Liver (tissue), 8 donors: ENCODE measurements at regions not wholly inside any gene's neighbourhood (a gene's known extent, or its start where the extent isn't known, plus 50 kb on each side); places are given as distances from the start of the nearest gene placed in this dataset.

Experiments
- DNase-seq: peaks from one replicate; pipeline ENCODE4 v3.0.0-alpha.2; 2017; ENCODE audit warnings: low spot score
- H3K27ac ChIP-seq, 2 donors: one replicate each; pipeline ENCODE4 v1.7.0; 2013; ENCODE audit warnings: inconsistent platforms in 2 of 2, low read length in 2 of 2, control low read depth in 1 of 2, low read depth in 1 of 2, mild to moderate bottlenecking in 1 of 2
- H3K27me3 ChIP-seq, 4 donors: one replicate each; pipeline versions ENCODE4 v1.6.1 to v1.7.0; 2013; ENCODE audit warnings: low read length in 3 of 4, inconsistent platforms in 1 of 4, mild to moderate bottlenecking in 1 of 4, moderate library complexity in 1 of 4; ENCODE audit not compliant: control insufficient read depth in 4 of 4, insufficient read depth in 4 of 4
- H3K36me3 ChIP-seq, 4 donors: one replicate each; pipeline versions ENCODE4 v1.6.1 to v1.7.0; 2013; ENCODE audit warnings: low read length in 3 of 4, mild to moderate bottlenecking in 3 of 4, low read depth in 1 of 4, moderate library complexity in 1 of 4; ENCODE audit not compliant: control insufficient read depth in 4 of 4, insufficient read depth in 3 of 4
- H3K4me1 ChIP-seq, 4 donors: one replicate each; pipeline versions ENCODE4 v1.6.1 to v1.7.0; 2013; ENCODE audit warnings: low read length in 3 of 4, mild to moderate bottlenecking in 3 of 4, moderate library complexity in 1 of 4; ENCODE audit not compliant: control insufficient read depth in 4 of 4, insufficient read depth in 4 of 4
- H3K4me3 ChIP-seq, 3 donors: one replicate each; pipeline versions ENCODE4 v1.6.1 to v1.7.0; 2013; ENCODE audit warnings: low read length in 3 of 3, control low read depth in 1 of 3, low read depth in 1 of 3, mild to moderate bottlenecking in 1 of 3
- H3K9ac ChIP-seq, 2 donors: one replicate each; pipeline ENCODE4 v1.7.0; 2013; ENCODE audit warnings: low read length in 2 of 2, mild to moderate bottlenecking in 2 of 2, moderate library complexity in 2 of 2, control low read depth in 1 of 2, low read depth in 1 of 2
- H3K9me3 ChIP-seq, 4 donors: one replicate each; pipeline versions ENCODE4 v1.6.1 to v1.7.0; 2013; ENCODE audit warnings: low read length in 3 of 4; ENCODE audit not compliant: control insufficient read depth in 4 of 4
- ATF3 ChIP-seq: IDR thresholded peaks from 2 replicates; pipeline ENCODE4 v1.6.1; 2016; ENCODE audit warnings: antibody characterized with exemption
- CTCF ChIP-seq: fragments of 150-350 bp; IDR thresholded peaks from 2 replicates; pipeline ENCODE4 v1.5.1; 2017; ENCODE audit warnings: improper control_type of control experiment, low read depth, low read length; ENCODE audit not compliant: missing input control
- FOXA1 ChIP-seq: IDR thresholded peaks from 2 replicates; pipeline ENCODE4 v1.6.1; 2016; ENCODE audit warnings: antibody characterized with exemption
- HNF4A ChIP-seq, 2 donors: conservative IDR thresholded peaks; 2 replicates each; pipeline ENCODE4 v1.6.1; 2016; ENCODE audit warnings: antibody characterized with exemption in 2 of 2, mild to moderate bottlenecking in 2 of 2
- HNF4G ChIP-seq: IDR thresholded peaks from 2 replicates; pipeline ENCODE4 v1.6.1; 2016; ENCODE audit warnings: antibody characterized with exemption
- MAX ChIP-seq: IDR thresholded peaks from 2 replicates; pipeline ENCODE4 v1.6.1; 2016; ENCODE audit warnings: antibody characterized with exemption
- NR2F2 ChIP-seq: IDR thresholded peaks from 2 replicates; pipeline ENCODE4 v1.6.1; 2016; ENCODE audit warnings: antibody characterized with exemption
- RAD21 ChIP-seq, 2 donors: IDR thresholded peaks; 2 replicates each; pipeline ENCODE4 v1.6.1; 2016; ENCODE audit warnings: antibody characterized with exemption in 2 of 2, mild to moderate bottlenecking in 2 of 2
- RXRA ChIP-seq, 2 donors: IDR thresholded peaks; 2 replicates each; pipeline ENCODE4 v1.6.1; 2017 to 2018; ENCODE audit warnings: antibody characterized with exemption in 2 of 2, mild to moderate bottlenecking in 1 of 2
- TAF1 ChIP-seq: conservative IDR thresholded peaks from 2 replicates; pipeline ENCODE4 v1.6.1; 2016; ENCODE audit warnings: antibody characterized with exemption, mild to moderate bottlenecking
- ZBTB33 ChIP-seq: IDR thresholded peaks from 2 replicates; pipeline ENCODE4 v1.6.1; 2016; ENCODE audit warnings: antibody characterized with exemption
- WGBS: extraction: QIAGEN DNeasy Blood & Tissue Kit; methylation state at CpG from one replicate; pipeline ENCODE4 v1.1.7; 2013; 5-methylcytosine and 5-hydroxymethylcytosine counted together
- TF ChIP-seq, protein P1 (sequence below): IDR thresholded peaks from 2 replicates; pipeline ENCODE4 v1.6.1; 2016; ENCODE audit warnings: antibody characterized with exemption, mild to moderate bottlenecking
- donor health status: healthy.
- donor health status: healthy.
- donor health status: healthy.
- donor health status: healthy.
- donor health status: healthy.

GRCh38 chr9:103427696-103428095, 432.6 kb downstream of the CYLC2 start:
- Histone ChIP-seq H3K27me3 (no peaks in the 10 kb centered on the region), H3K9ac (no peak overlapping the region), H3K27ac (no peak overlapping the region), H3K4me1 (no peaks in the 10 kb centered on the region), H3K4me3 (no peak overlapping the region), H3K36me3 (no peaks in the 10 kb centered on the region), H3K9me3 (no peaks in the 10 kb centered on the region)
- DNase-seq, result no peak
- no peak for TF ChIP-seq FOXA1
- 85% methylated on average over 4 of the region's 4 CpGs for WGBS

GRCh38 chr9:103430469-103430868, 435.3 kb downstream of the CYLC2 start:
- Histone ChIP-seq H3K27me3 (no peaks in the 10 kb centered on the region), H3K4me1 (no peaks in the 10 kb centered on the region), H3K36me3 (no peaks in the 10 kb centered on the region), H3K27ac (no peak overlapping the region), H3K9ac (no peak overlapping the region), H3K9me3 (no peaks in the 10 kb centered on the region), H3K4me3 (no peak overlapping the region)
- no peak for DNase-seq
- TF ChIP-seq HNF4G, result no peak
- no peak for TF ChIP-seq HNF4A (conservative IDR thresholded peaks at IDR 0.05)
- TF ChIP-seq FOXA1, result no peak
- no peak for TF ChIP-seq CTCF
- no peak for TF ChIP-seq TAF1
- TF ChIP-seq NR2F2, result no peak
- TF ChIP-seq, protein P1, sequence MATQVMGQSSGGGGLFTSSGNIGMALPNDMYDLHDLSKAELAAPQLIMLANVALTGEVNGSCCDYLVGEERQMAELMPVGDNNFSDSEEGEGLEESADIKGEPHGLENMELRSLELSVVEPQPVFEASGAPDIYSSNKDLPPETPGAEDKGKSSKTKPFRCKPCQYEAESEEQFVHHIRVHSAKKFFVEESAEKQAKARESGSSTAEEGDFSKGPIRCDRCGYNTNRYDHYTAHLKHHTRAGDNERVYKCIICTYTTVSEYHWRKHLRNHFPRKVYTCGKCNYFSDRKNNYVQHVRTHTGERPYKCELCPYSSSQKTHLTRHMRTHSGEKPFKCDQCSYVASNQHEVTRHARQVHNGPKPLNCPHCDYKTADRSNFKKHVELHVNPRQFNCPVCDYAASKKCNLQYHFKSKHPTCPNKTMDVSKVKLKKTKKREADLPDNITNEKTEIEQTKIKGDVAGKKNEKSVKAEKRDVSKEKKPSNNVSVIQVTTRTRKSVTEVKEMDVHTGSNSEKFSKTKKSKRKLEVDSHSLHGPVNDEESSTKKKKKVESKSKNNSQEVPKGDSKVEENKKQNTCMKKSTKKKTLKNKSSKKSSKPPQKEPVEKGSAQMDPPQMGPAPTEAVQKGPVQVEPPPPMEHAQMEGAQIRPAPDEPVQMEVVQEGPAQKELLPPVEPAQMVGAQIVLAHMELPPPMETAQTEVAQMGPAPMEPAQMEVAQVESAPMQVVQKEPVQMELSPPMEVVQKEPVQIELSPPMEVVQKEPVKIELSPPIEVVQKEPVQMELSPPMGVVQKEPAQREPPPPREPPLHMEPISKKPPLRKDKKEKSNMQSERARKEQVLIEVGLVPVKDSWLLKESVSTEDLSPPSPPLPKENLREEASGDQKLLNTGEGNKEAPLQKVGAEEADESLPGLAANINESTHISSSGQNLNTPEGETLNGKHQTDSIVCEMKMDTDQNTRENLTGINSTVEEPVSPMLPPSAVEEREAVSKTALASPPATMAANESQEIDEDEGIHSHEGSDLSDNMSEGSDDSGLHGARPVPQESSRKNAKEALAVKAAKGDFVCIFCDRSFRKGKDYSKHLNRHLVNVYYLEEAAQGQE, result no peak
- TF ChIP-seq ATF3, result no peak
- TF ChIP-seq RXRA (IDR thresholded peaks at IDR 0.05), result no peak
- WGBS, result 32% methylated on average over 1 of the region's 1 CpG

DNA sequence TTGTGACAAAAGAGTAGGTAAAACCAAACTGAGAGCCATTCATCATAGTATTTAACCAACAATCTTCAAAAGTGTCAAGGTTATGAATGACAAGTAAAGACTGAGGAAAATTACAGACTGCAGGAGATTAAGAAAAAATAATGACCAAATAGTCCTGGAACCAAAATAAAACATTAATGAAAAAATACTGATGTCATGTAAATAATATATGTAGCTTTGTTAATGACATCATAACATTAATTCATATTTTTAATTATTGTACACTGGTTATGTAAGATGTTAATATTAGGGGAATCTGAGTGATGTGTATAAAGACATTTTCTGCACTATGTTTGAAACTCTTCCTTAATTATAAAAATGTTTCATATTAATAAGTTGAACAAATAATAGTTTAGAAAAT, 436.7 kb downstream of the CYLC2 start:
- H3K27ac ChIP-seq, result no peak overlapping the region
- H3K9ac ChIP-seq, result no peak overlapping the region
- H3K4me3 ChIP-seq, result no peak overlapping the region
- DNase-seq, result no peak
- H3K9me3 ChIP-seq, result no peaks in the 10 kb centered on the region
- H3K36me3 ChIP-seq, result no peaks in the 10 kb centered on the region
- TF ChIP-seq ZBTB33 (no peak), HNF4G (no peak), RXRA (IDR thresholded peaks at IDR 0.05) (no peak), RAD21 (IDR thresholded peaks at IDR 0.05) (no peak), FOXA1 (no peak), CTCF (no peak), HNF4A (conservative IDR thresholded peaks at IDR 0.05) (no peak), MAX (no peak)
- TF ChIP-seq, protein P1, result no peak
- no peaks in the 10 kb centered on the region for H3K4me1 ChIP-seq
- H3K27me3 ChIP-seq, result no peaks in the 10 kb centered on the region
